ENCODE measurements at regions not wholly inside any gene's neighbourhood (a gene's known extent, or its start where the extent isn't known, plus 50 kb on each side); places are given as distances from the start of the nearest gene placed in this dataset.

GRCh38 chr4:31107362-31107761 lies 387.2 kb downstream of the PCDH7 start:
- H3K4me1 ChIP-seq (ENCODE audit: low read depth) = peaks cover 26% of the 10 kb centered on the region
- H3K27ac ChIP-seq = peak overlapping the region; percentile 72
- H3K27me3 ChIP-seq = no peaks in the 10 kb centered on the region
- TF ChIP-seq CTCF (IDR thresholded peaks at IDR 0.05; ENCODE audit: low read depth, low read length) = no peak
- H3K36me3 ChIP-seq = no peaks in the 10 kb centered on the region
- H3K9me3 ChIP-seq (ENCODE audit: low read depth) = no peaks in the 10 kb centered on the region
- no peak overlapping the region for H3K4me3 ChIP-seq
- no peak for DNase-seq (ENCODE audit: low read depth in 1 of 2, low spot score in 1 of 2)

- no peak for DNase-seq (ENCODE audit: low read depth in 1 of 2, low spot score in 1 of 2)
- TF ChIP-seq CTCF (IDR thresholded peaks at IDR 0.05; ENCODE audit: low read depth, low read length) = no peak
Measured at GRCh38 chr4:31108762-31109161, 388.6 kb downstream of the PCDH7 start.

DNA sequence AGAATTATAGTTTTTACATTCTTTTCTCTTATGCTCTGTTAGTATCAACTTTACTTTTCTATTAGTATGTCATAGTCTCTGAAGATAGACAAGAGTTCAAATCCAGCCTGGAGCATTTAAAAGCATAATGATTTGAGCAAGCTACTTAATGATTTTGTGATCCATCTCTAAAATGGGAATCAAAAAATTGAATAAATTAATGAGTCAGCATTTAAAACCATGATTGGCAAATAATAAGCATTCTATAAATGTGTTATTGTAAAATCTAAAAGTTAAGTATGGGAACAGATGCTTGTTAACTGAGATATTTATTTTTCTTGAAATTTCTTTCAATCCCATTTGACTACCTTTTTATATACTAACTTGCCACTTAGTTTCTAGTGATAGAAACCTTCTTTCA lies 391.6 kb downstream of the PCDH7 start:
- no peak for TF ChIP-seq CTCF (IDR thresholded peaks at IDR 0.05; ENCODE audit: low read depth, low read length)
- H3K9me3 ChIP-seq (ENCODE audit: low read depth) = no peaks in the 10 kb centered on the region
- H3K27me3 ChIP-seq = no peaks in the 10 kb centered on the region
- H3K4me1 ChIP-seq (ENCODE audit: low read depth) = peaks cover 27% of the 10 kb centered on the region
- H3K4me3 ChIP-seq = no peak overlapping the region
- no peak overlapping the region for H3K27ac ChIP-seq
- H3K36me3 ChIP-seq = no peaks in the 10 kb centered on the region
- DNase-seq (ENCODE audit: low read depth in 1 of 2, low spot score in 1 of 2) = no peak

More at GRCh38 chr4:31108762-31109161, 388.6 kb downstream of the PCDH7 start:
- Histone ChIP-seq H3K27me3 (no peaks in the 10 kb centered on the region), H3K4me3 (no peak overlapping the region), H3K27ac (peak overlapping the region; percentile 51), H3K9me3 (ENCODE audit: low read depth) (no peaks in the 10 kb centered on the region), H3K36me3 (no peaks in the 10 kb centered on the region), H3K4me1 (ENCODE audit: low read depth) (peaks cover 34% of the 10 kb centered on the region)

- Histone ChIP-seq H3K27ac (no peak overlapping the region), H3K9me3 (ENCODE audit: low read depth) (no peaks in the 10 kb centered on the region), H3K4me1 (ENCODE audit: low read depth) (peaks cover 8% of the 10 kb centered on the region), H3K36me3 (no peaks in the 10 kb centered on the region), H3K27me3 (no peaks in the 10 kb centered on the region), H3K4me3 (no peak overlapping the region)
- no peak for TF ChIP-seq CTCF (IDR thresholded peaks at IDR 0.05; ENCODE audit: low read depth, low read length)
- DNase-seq (ENCODE audit: low read depth in 1 of 2, low spot score in 1 of 2) = no peak
Measured at GRCh38 chr4:31114816-31115215, 394.6 kb downstream of the PCDH7 start.

- Histone ChIP-seq H3K4me3 (no peak overlapping the region), H3K27me3 (no peaks in the 10 kb centered on the region), H3K36me3 (no peaks in the 10 kb centered on the region), H3K27ac (peak overlapping the region; percentile 67), H3K4me1 (ENCODE audit: low read depth) (peaks cover 6% of the 10 kb centered on the region), H3K9me3 (ENCODE audit: low read depth) (no peaks in the 10 kb centered on the region)
- no peak for TF ChIP-seq CTCF (IDR thresholded peaks at IDR 0.05; ENCODE audit: low read depth, low read length)
- no peak for DNase-seq (ENCODE audit: low read depth in 1 of 2, low spot score in 1 of 2)
Measured at GRCh38 chr4:31124008-31124585, 403.9 kb downstream of the PCDH7 start.
